MM.1S (cell line): ENCODE measurements at regions not wholly inside any gene's neighbourhood (a gene's known extent, or its start where the extent isn't known, plus 50 kb on each side); places are given as distances from the start of the nearest gene placed in this dataset.

Experiments
- CTCF ChIP-seq: fragments of 300-600 bp; sonication (generic); IDR thresholded peaks from 2 replicates; pipeline ENCODE4 v1.5.1; 2016; ENCODE audit warnings: antibody characterized with exemption, low read length, mixed read lengths
- EZH2phosphoT487 ChIP-seq: fragments of 300-600 bp; sonication (generic); IDR thresholded peaks from 2 replicates; pipeline ENCODE4 v1.6.1; 2018; ENCODE audit warnings: antibody characterized with exemption, low read length

- no peak for TF ChIP-seq CTCF
- TF ChIP-seq EZH2phosphoT487, result no peak
Measured at GRCh38 chr1:200464784-200465400, 55.1 kb upstream of the ZNF281 start.
